ENCODE measurements at regions not wholly inside any gene's neighbourhood (a gene's known extent, or its start where the extent isn't known, plus 50 kb on each side); places are given as distances from the start of the nearest gene placed in this dataset.

- no peaks in the 10 kb centered on the region for H3K79me2 ChIP-seq (ENCODE audit: insufficient read depth, low read length)
- H3K4me2 ChIP-seq (ENCODE audit: low read length) = no peak overlapping the region
- H3K4me1 ChIP-seq (ENCODE audit: insufficient read depth, low read length, severe bottlenecking) = no peaks in the 10 kb centered on the region
- no peaks in the 10 kb centered on the region for H3K9me3 ChIP-seq (ENCODE audit: low read length)
- H3K4me3 ChIP-seq (ENCODE audit: low read depth, low read length, poor library complexity, severe bottlenecking) = no peak overlapping the region
- no peak for TF ChIP-seq CTCF (IDR thresholded peaks at IDR 0.05; ENCODE audit: low read length)
- H4K20me1 ChIP-seq (ENCODE audit: insufficient read depth, low read length) = no peaks in the 10 kb centered on the region
- no peak overlapping the region for H2AFZ ChIP-seq (ENCODE audit: low read length)
- no peak overlapping the region for H3K27ac ChIP-seq (ENCODE audit: low read depth, low read length, poor library complexity, severe bottlenecking)
- no peaks in the 10 kb centered on the region for H3K9me2 ChIP-seq (ENCODE audit: low read depth, low read length)
- H3F3A ChIP-seq (ENCODE audit: insufficient read depth, low read length) = no peaks in the 10 kb centered on the region
- no peaks in the 10 kb centered on the region for H3K36me3 ChIP-seq (ENCODE audit: insufficient read depth, low read length)
- no peaks in the 10 kb centered on the region for H3K27me3 ChIP-seq (ENCODE audit: insufficient read depth, low read length)
- no peak overlapping the region for H3K9ac ChIP-seq (ENCODE audit: low read length)
These were observed 743.9 kb upstream of the SOX9 start for GRCh38 chr17:71376933-71377332.

- Histone ChIP-seq H3K9me2 (ENCODE audit: low read depth, low read length) (no peaks in the 10 kb centered on the region), H3K79me2 (ENCODE audit: insufficient read depth, low read length) (no peaks in the 10 kb centered on the region), H3K4me2 (ENCODE audit: low read length) (no peak overlapping the region), H3K27me3 (ENCODE audit: insufficient read depth, low read length) (no peaks in the 10 kb centered on the region), H3K36me3 (ENCODE audit: insufficient read depth, low read length) (no peaks in the 10 kb centered on the region), H3K9ac (ENCODE audit: low read length) (no peak overlapping the region), H3K4me3 (ENCODE audit: low read depth, low read length, poor library complexity, severe bottlenecking) (no peak overlapping the region), H4K20me1 (ENCODE audit: insufficient read depth, low read length) (no peaks in the 10 kb centered on the region), H3K27ac (ENCODE audit: low read depth, low read length, poor library complexity, severe bottlenecking) (no peak overlapping the region), H3K4me1 (ENCODE audit: insufficient read depth, low read length, severe bottlenecking) (no peaks in the 10 kb centered on the region), H3K9me3 (ENCODE audit: low read length) (no peaks in the 10 kb centered on the region), H3F3A (ENCODE audit: insufficient read depth, low read length) (no peaks in the 10 kb centered on the region), H2AFZ (ENCODE audit: low read length) (no peak overlapping the region)
- TF ChIP-seq CTCF (IDR thresholded peaks at IDR 0.05; ENCODE audit: low read length) (no peak), EZH2 (IDR thresholded peaks at IDR 0.05; ENCODE audit: borderline replicate concordance, low read length) (no peak)
These were observed 742.8 kb upstream of the SOX9 start for GRCh38 chr17:71378036-71378435.

GRCh38 chr17:71378741-71379140, 742.1 kb upstream of the SOX9 start:
- no peaks in the 10 kb centered on the region for H4K20me1 ChIP-seq (ENCODE audit: insufficient read depth, low read length)
- no peak overlapping the region for H3K4me3 ChIP-seq (ENCODE audit: low read depth, low read length, poor library complexity, severe bottlenecking)
- H3K36me3 ChIP-seq (ENCODE audit: insufficient read depth, low read length) = no peaks in the 10 kb centered on the region
- H3K9ac ChIP-seq (ENCODE audit: low read length) = no peak overlapping the region
- H3K4me1 ChIP-seq (ENCODE audit: insufficient read depth, low read length, severe bottlenecking) = no peaks in the 10 kb centered on the region
- H3K4me2 ChIP-seq (ENCODE audit: low read length) = no peak overlapping the region
- H2AFZ ChIP-seq (ENCODE audit: low read length) = no peak overlapping the region
- no peaks in the 10 kb centered on the region for H3K79me2 ChIP-seq (ENCODE audit: insufficient read depth, low read length)
- no peaks in the 10 kb centered on the region for H3K27me3 ChIP-seq (ENCODE audit: insufficient read depth, low read length)
- H3K9me2 ChIP-seq (ENCODE audit: low read depth, low read length) = no peaks in the 10 kb centered on the region
- no peaks in the 10 kb centered on the region for H3F3A ChIP-seq (ENCODE audit: insufficient read depth, low read length)
- TF ChIP-seq EZH2 (IDR thresholded peaks at IDR 0.05; ENCODE audit: borderline replicate concordance, low read length) (no peak), CTCF (IDR thresholded peaks at IDR 0.05; ENCODE audit: low read length) (no peak)
- H3K9me3 ChIP-seq (ENCODE audit: low read length) = no peaks in the 10 kb centered on the region
- H3K27ac ChIP-seq (ENCODE audit: low read depth, low read length, poor library complexity, severe bottlenecking) = no peak overlapping the region

All from OCI-LY1 (cell line).